Panc1 (cell line): ENCODE measurements at regions not wholly inside any gene's neighbourhood (a gene's known extent, or its start where the extent isn't known, plus 50 kb on each side); places are given as distances from the start of the nearest gene placed in this dataset.

ENCODE experiments used
- ATAC-seq: fragments of 200-7000 bp; cut with Tn5 transposase; 2 replicates; pipeline ENCODE4 v1.9.1; 2020; ENCODE audit warnings: mild to moderate bottlenecking, moderate library complexity
- BruUV-seq: library from RNA; stranded (reverse); fragments of 400-500 nt; replicated peaks from 2 replicates; lab custom pipeline; 2021; lab: Mats Ljungman, UMichigan
- CTCF ChIA-PET: fragments of 300-600 bp; sonication (Branson Sonifier 250); formaldehyde crosslinking; loops from one replicate; lab custom pipeline; 2022; ENCODE audit warnings: antibody characterized with exemption; lab: Charles Lee
- POLR2A ChIA-PET: fragments of 300-600 bp; sonication (Branson Sonifier 250); formaldehyde crosslinking; loops from one replicate; lab custom pipeline; 2022; ENCODE audit warnings: antibody characterized with exemption; lab: Charles Lee
- DNase-seq: peaks from one replicate; pipeline ENCODE4 v3.0.0-alpha.2; 2010; ENCODE audit warnings: low read depth, low spot score
- H3K27ac ChIP-seq: 2 replicates; pipeline ENCODE4 v1.5.1; 2011; ENCODE audit warnings: mild to moderate bottlenecking, low read length, inconsistent platforms
- H3K27me3 ChIP-seq: fragments of 200-500 bp; sonication (Bioruptor generic); 2 replicates; pipeline ENCODE4 v1.6.0; 2014; ENCODE audit warnings: low read length, inconsistent platforms; ENCODE audit not compliant: control insufficient read depth, insufficient read depth
- H3K36me3 ChIP-seq: fragments of 200-500 bp; sonication (Bioruptor generic); 2 replicates; pipeline ENCODE4 v1.5.1; 2014; ENCODE audit warnings: inconsistent platforms, mild to moderate bottlenecking, low read length, moderate library complexity; ENCODE audit not compliant: control insufficient read depth, insufficient read depth
- H3K4me1 ChIP-seq: 2 replicates; pipeline ENCODE4 v1.5.1; 2011; ENCODE audit warnings: inconsistent platforms, mild to moderate bottlenecking, low read length, moderate library complexity; ENCODE audit not compliant: control insufficient read depth, insufficient read depth
- H3K4me3 ChIP-seq, 2 experiments: 2 replicates each; pipeline ENCODE4 v1.5.1; 2011 to 2012; ENCODE audit warnings: low read depth in 2 of 2, low read length in 2 of 2, mild to moderate bottlenecking in 2 of 2, inconsistent platforms in 1 of 2, moderate library complexity in 1 of 2
- H3K9me3 ChIP-seq: fragments of 200-500 bp; sonication (Bioruptor generic); 2 replicates; pipeline ENCODE4 v1.5.1; 2014; ENCODE audit warnings: low read depth, mild to moderate bottlenecking, inconsistent platforms, low read length, moderate library complexity; ENCODE audit not compliant: control insufficient read depth, insufficient read depth
- POLR2AphosphoS5 ChIP-seq: IDR thresholded peaks from 2 replicates; pipeline ENCODE4 v1.6.1; 2012; ENCODE audit warnings: mild to moderate bottlenecking, low read depth, low read length, moderate library complexity
- REST ChIP-seq, 2 experiments: IDR thresholded peaks; 2 replicates each; pipeline ENCODE4 v1.6.1; 2011 to 2012; ENCODE audit warnings: low read depth in 2 of 2, control low read depth in 1 of 2, low read length in 1 of 2, mild to moderate bottlenecking in 1 of 2, moderate library complexity in 1 of 2; ENCODE audit not compliant: insufficient read depth in 1 of 2
- SIN3A ChIP-seq: IDR thresholded peaks from 2 replicates; pipeline ENCODE4 v1.6.1; 2012; ENCODE audit warnings: low read depth, mild to moderate bottlenecking, low read length, moderate library complexity, borderline replicate concordance; ENCODE audit not compliant: insufficient read depth
- TCF7L2 ChIP-seq: IDR thresholded peaks from 2 replicates; pipeline ENCODE4 v1.6.1; 2011; ENCODE audit warnings: mild to moderate bottlenecking, low read depth, low read length, inconsistent platforms
- in situ Hi-C: cut with HindIII; loops from 2 replicates; pipeline ENCODE4 v1.10.0; 2016; ENCODE audit warnings: low sequenced_read_pairs, low pct_unique_long_range_greater_than_20kb
- intact Hi-C: fragments of 100-400 bp; cut with micrococcal nuclease; formaldehyde crosslinking; loops from one replicate; pipeline ENCODE4 v1.10.0; 2022; ENCODE audit not compliant: unreplicated experiment
- TF ChIP-seq, protein P1 (sequence below): fragments of 450-650 bp; IDR thresholded peaks from 2 replicates; pipeline ENCODE4 v1.5.1; 2017; ENCODE audit warnings: mild to moderate bottlenecking

GRCh38 chr10:61068471-61068870 lies 124.5 kb upstream of the RHOBTB1 start:
- Histone ChIP-seq H3K27me3 (peaks cover 9% of the 10 kb centered on the region), H3K4me1 (no peaks in the 10 kb centered on the region), H3K9me3 (no peaks in the 10 kb centered on the region), H3K27ac (no peak overlapping the region), H3K4me3 (no peak overlapping the region), H3K36me3 (no peaks in the 10 kb centered on the region)
- ATAC-seq (no peak), DNase-seq (no peak)
- POLR2A ChIA-PET: no interaction called here
- intact Hi-C loops: no loop called here
- CTCF ChIA-PET: no interaction called here
- in situ Hi-C loops: no loop called here
- no TSS peak for BruUV-seq
- no peak for TF ChIP-seq POLR2AphosphoS5
- no peak for TF ChIP-seq SIN3A
- TF ChIP-seq TCF7L2: no peak
- TF ChIP-seq, protein P1, sequence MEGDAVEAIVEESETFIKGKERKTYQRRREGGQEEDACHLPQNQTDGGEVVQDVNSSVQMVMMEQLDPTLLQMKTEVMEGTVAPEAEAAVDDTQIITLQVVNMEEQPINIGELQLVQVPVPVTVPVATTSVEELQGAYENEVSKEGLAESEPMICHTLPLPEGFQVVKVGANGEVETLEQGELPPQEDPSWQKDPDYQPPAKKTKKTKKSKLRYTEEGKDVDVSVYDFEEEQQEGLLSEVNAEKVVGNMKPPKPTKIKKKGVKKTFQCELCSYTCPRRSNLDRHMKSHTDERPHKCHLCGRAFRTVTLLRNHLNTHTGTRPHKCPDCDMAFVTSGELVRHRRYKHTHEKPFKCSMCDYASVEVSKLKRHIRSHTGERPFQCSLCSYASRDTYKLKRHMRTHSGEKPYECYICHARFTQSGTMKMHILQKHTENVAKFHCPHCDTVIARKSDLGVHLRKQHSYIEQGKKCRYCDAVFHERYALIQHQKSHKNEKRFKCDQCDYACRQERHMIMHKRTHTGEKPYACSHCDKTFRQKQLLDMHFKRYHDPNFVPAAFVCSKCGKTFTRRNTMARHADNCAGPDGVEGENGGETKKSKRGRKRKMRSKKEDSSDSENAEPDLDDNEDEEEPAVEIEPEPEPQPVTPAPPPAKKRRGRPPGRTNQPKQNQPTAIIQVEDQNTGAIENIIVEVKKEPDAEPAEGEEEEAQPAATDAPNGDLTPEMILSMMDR: no peak
- no peak for TF ChIP-seq REST (IDR thresholded peaks at IDR 0.05; ENCODE audit: insufficient read depth in 1 of 2, low read depth in 2 of 2, low read length in 1 of 2)

DNA sequence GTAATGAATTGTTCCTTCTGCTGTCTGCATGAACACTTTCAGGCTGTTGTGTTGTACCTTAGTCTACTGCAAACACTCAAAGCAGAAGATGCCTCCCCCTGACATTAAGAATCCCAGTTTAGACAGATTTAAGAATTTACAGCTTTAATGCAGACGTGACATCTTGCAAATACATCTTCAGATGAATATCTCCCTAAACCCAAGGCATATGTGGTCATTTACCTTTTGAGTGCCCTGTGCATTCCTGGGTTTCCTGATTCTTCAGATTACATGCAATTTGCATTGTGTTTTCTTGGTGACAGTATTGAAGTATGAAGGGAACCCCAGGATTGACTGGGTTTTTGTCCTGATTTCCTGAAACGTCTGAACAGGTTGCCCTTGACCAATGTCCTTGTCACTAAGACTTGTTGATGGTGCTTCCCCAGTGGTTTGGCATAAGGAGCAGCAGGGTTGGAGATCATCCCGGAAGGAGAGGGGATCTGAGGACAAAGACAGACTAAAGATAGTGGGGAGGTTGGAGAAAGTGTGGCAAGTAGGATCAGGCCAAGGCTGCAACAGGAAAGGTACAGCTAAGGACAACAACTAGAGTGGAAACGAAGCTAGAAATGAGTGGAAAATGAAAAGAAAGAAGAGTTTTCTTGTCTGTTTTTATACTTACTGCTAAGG lies 123.8 kb upstream of the RHOBTB1 start:
- Histone ChIP-seq H3K9me3 (no peaks in the 10 kb centered on the region), H3K36me3 (no peaks in the 10 kb centered on the region), H3K4me1 (no peaks in the 10 kb centered on the region), H3K27me3 (peaks cover 9% of the 10 kb centered on the region), H3K4me3 (no peak overlapping the region), H3K27ac (no peak overlapping the region)
- ChIA-PET CTCF (no interaction called here), POLR2A (no interaction called here)
- TF ChIP-seq SIN3A (no peak), REST (IDR thresholded peaks at IDR 0.05; ENCODE audit: insufficient read depth in 1 of 2, low read depth in 2 of 2, low read length in 1 of 2) (no peak), TCF7L2 (no peak), POLR2AphosphoS5 (no peak)
- TF ChIP-seq, protein P1: no peak
- in situ Hi-C loops (no loop called here), intact Hi-C loops (no loop called here)
- no TSS peak for BruUV-seq
- DNase-seq: no peak
- ATAC-seq: no peak
